A549 (cell line): ENCODE measurements at regions not wholly inside any gene's neighbourhood (a gene's known extent, or its start where the extent isn't known, plus 50 kb on each side); places are given as distances from the start of the nearest gene placed in this dataset.

Experiments
- ATAC-seq, 2 experiments: fragments of 200-7000 bp in 1 of 2; fragments of >200 bp in 1 of 2; cut with Nextera tagmentation in 1 of 2; cut with Tn5 transposase in 1 of 2; 3 replicates each; pipeline versions ENCODE4 v1.8.0 to v1.9.1; 2018 to 2020; ENCODE audit warnings: mild to moderate bottlenecking in 1 of 2, moderate library complexity in 1 of 2
- CTCF ChIA-PET: fragments of 300-600 bp; sonication (Branson Sonifier 250); formaldehyde crosslinking; extraction: SDS; loops from one replicate; lab custom pipeline; 2021; ENCODE audit warnings: antibody characterized with exemption, inconsistent platforms; lab: Yijun Ruan, JAX
- POLR2A ChIA-PET: fragments of 350-600 bp; formaldehyde crosslinking; extraction: SDS; loops from one replicate; lab custom pipeline; 2021; ENCODE audit warnings: antibody characterized with exemption, inconsistent platforms; lab: Yijun Ruan, JAX
- DNase-seq, 2 experiments: peaks; one replicate each; pipeline versions ENCODE4 v3.0.0 to v3.0.0-alpha.2; 2011 to 2016; ENCODE audit warnings: low read depth in 1 of 2, low spot score in 1 of 2
- FAIRE-seq: peaks from 2 replicates; lab custom pipeline; 2011; peaks lifted over from hg19 to GRCh38; lab: Jason Lieb, UNC
- H3K27ac ChIP-seq, 2 experiments: fragments of >200 bp; sonication (Bioruptor Twin); formaldehyde crosslinking; 3 replicates each; pipeline ENCODE4 v1.5.1; 2016 to 2017
- H3K4me1 ChIP-seq: fragments of >200 bp; sonication (Bioruptor Twin); formaldehyde crosslinking; 3 replicates; pipeline ENCODE4 v1.6.1; 2016
- H3K4me2 ChIP-seq: fragments of >200 bp; sonication (Bioruptor Twin); formaldehyde crosslinking; 3 replicates; pipeline ENCODE4 v1.6.1; 2016
- H3K4me3 ChIP-seq: fragments of >200 bp; sonication (Bioruptor Twin); formaldehyde crosslinking; 3 replicates; pipeline ENCODE4 v1.5.1; 2016
- H3K9me3 ChIP-seq: fragments of >200 bp; sonication (Bioruptor Twin); formaldehyde crosslinking; 3 replicates; pipeline ENCODE4 v1.6.1; 2016
- BHLHE40 ChIP-seq: IDR thresholded peaks from 2 replicates; pipeline ENCODE4 v1.6.1; 2012; ENCODE audit warnings: low read depth, low read length, inconsistent platforms
- CHD2 ChIP-seq: fragments of 150-350 bp; IDR thresholded peaks from 2 replicates; pipeline ENCODE4 v1.6.1; 2014; ENCODE audit warnings: low read length; ENCODE audit not compliant: partially characterized antibody
- EP300 ChIP-seq, 2 experiments: fragments of >200 bp; sonication (Bioruptor Twin); formaldehyde crosslinking; IDR thresholded peaks; 2 replicates in 1 of 2; 3 replicates in 1 of 2; pipeline ENCODE4 v1.6.1; 2016 to 2017
- ESRRA ChIP-seq: fragments of 150-350 bp; IDR thresholded peaks from 2 replicates; pipeline ENCODE4 v1.6.1; 2014; ENCODE audit warnings: mild to moderate bottlenecking, low read length, borderline replicate concordance
- GATA3 ChIP-seq: IDR thresholded peaks from 2 replicates; pipeline ENCODE4 v1.6.1; 2012; ENCODE audit warnings: borderline replicate concordance
- HDAC2 ChIP-seq: fragments of 200-600 bp; sonication (generic); IDR thresholded peaks from 2 replicates; pipeline ENCODE4 v1.6.1; 2016
- HOXA7 ChIP-seq: fragments of 250-450 bp; sonication (Bioruptor Pico); IDR thresholded peaks from 2 replicates; pipeline ENCODE4 v1.5.0; 2020; ENCODE audit warnings: mild to moderate bottlenecking, moderate library complexity
- JUN ChIP-seq, 2 experiments: fragments of >200 bp; sonication (Bioruptor Twin); formaldehyde crosslinking; IDR thresholded peaks; 2 replicates in 1 of 2; 3 replicates in 1 of 2; pipeline ENCODE4 v1.6.1; 2016 to 2017
- KDM5A ChIP-seq: fragments of 200-600 bp; sonication (generic); IDR thresholded peaks from 2 replicates; pipeline ENCODE4 v1.6.1; 2016; ENCODE audit warnings: antibody characterized with exemption, mild to moderate bottlenecking
- MAZ ChIP-seq: fragments of 150-350 bp; IDR thresholded peaks from 2 replicates; pipeline ENCODE4 v1.6.1; 2014; ENCODE audit warnings: antibody characterized with exemption, low read depth, low read length, borderline replicate concordance
- NPAS2 ChIP-seq: fragments of 250-450 bp; sonication (Bioruptor Pico); IDR thresholded peaks from 2 replicates; pipeline ENCODE4 v1.8.0; 2022; ENCODE audit warnings: mild to moderate bottlenecking, moderate library complexity, borderline replicate concordance
- POLR2AphosphoS2 ChIP-seq: conservative IDR thresholded peaks from 2 replicates; pipeline ENCODE4 v1.6.1; 2012; ENCODE audit warnings: low read length, improper control_type of control experiment, inconsistent platforms
- RNF2 ChIP-seq: fragments of 200-600 bp; sonication (generic); IDR thresholded peaks from 2 replicates; pipeline ENCODE4 v1.6.1; 2016; ENCODE audit warnings: low read depth, mild to moderate bottlenecking, antibody characterized with exemption, moderate library complexity, borderline replicate concordance
- SMC3 ChIP-seq: fragments of >200 bp; sonication (Bioruptor Twin); formaldehyde crosslinking; IDR thresholded peaks from 3 replicates; pipeline ENCODE4 v1.6.1; 2018; ENCODE audit warnings: inconsistent platforms
- TP53 ChIP-seq: fragments of 250-450 bp; sonication (Bioruptor Pico); IDR thresholded peaks from 2 replicates; pipeline ENCODE4 v1.5.0; 2021; ENCODE audit warnings: mild to moderate bottlenecking, moderate library complexity
- ZFP36 ChIP-seq: fragments of 450-650 bp; IDR thresholded peaks from 2 replicates; pipeline ENCODE4 v1.6.1; 2014; ENCODE audit warnings: borderline replicate concordance; ENCODE audit not compliant: partially characterized antibody
- ZSCAN20 ChIP-seq: fragments of 250-450 bp; sonication (Bioruptor Pico); IDR thresholded peaks from 2 replicates; pipeline ENCODE4 v1.8.0; 2022; ENCODE audit warnings: mild to moderate bottlenecking, moderate library complexity
- WGBS: methylation state at CpG from one replicate; pipeline ENCODE4 v1.1.6; 2017; ENCODE audit errors: missing lambda C conversion rate; 5-methylcytosine and 5-hydroxymethylcytosine counted together
- TF ChIP-seq, protein P1 (sequence below): fragments of >200 bp; sonication (Bioruptor Twin); formaldehyde crosslinking; IDR thresholded peaks from 3 replicates; pipeline ENCODE4 v1.6.1; 2016
- TF ChIP-seq, protein P2 (sequence below): fragments of 250-450 bp; sonication (Bioruptor Pico); IDR thresholded peaks from 2 replicates; pipeline ENCODE4 v1.5.0; 2021; ENCODE audit warnings: mild to moderate bottlenecking, moderate library complexity, borderline replicate concordance
- TF ChIP-seq, protein P3 (sequence below): fragments of 450-650 bp; IDR thresholded peaks from 2 replicates; pipeline ENCODE4 v1.6.1; 2014; ENCODE audit warnings: antibody characterized with exemption
- TF ChIP-seq, protein P4 (sequence below): fragments of >200 bp; sonication (Bioruptor Twin); formaldehyde crosslinking; IDR thresholded peaks from 2 replicates; pipeline ENCODE4 v1.6.1; 2016

DNA sequence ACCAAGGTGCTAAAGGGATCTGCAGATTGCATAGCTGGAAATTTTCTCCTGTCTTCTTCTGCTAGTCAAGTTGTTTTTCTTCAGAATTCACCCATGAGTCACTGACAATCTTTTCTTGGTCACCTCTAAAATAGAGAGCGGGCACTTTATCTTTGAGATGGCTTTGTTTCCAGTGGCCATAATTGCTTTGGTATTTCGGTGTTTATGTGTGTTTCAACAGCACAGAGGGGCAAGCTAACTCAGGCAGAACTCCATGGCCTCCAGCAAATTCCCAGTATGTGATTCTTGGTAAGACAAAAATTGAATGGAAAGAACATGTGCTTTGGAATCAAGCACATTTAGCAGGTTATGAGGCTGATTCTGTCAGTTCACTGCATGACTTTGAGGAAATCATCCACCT, 656.8 kb downstream of the VRK1 start:
- no peak for FAIRE-seq

DNA sequence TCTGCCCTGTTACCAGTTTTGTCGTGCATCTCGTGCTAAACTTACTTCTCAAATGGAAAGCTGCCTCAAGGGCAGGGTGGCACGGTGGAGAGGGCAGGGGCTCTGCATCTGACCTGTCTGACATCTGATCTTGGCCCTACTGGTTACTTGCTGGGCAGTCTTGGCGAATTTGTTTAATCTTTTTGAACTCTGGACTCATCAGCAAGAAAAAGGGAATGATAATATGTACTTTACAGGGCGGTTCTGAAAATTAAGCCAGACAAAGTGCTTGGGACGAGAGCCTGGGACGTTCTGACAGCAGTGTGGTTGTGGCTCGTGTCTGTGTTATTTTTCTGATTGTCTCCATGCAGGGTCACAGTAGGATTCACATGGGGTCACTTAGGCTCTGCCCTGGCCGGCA, 659.3 kb downstream of the VRK1 start:
- ChIA-PET CTCF (no interaction called here), POLR2A (no interaction called here)
- 8% methylated on average over 9 of the region's 9 CpGs for WGBS
- no peak for ATAC-seq
- no peak for FAIRE-seq
- Histone ChIP-seq H3K4me1 (no peaks in the 10 kb centered on the region), H3K4me2 (no peak overlapping the region), H3K27ac (no peak overlapping the region), H3K4me3 (no peak overlapping the region), H3K9me3 (no peaks in the 10 kb centered on the region; the same call in 2 of the 3 replicates)
- DNase-seq, result no peak
- no peak for TF ChIP-seq NPAS2
- TF ChIP-seq, protein P1, sequence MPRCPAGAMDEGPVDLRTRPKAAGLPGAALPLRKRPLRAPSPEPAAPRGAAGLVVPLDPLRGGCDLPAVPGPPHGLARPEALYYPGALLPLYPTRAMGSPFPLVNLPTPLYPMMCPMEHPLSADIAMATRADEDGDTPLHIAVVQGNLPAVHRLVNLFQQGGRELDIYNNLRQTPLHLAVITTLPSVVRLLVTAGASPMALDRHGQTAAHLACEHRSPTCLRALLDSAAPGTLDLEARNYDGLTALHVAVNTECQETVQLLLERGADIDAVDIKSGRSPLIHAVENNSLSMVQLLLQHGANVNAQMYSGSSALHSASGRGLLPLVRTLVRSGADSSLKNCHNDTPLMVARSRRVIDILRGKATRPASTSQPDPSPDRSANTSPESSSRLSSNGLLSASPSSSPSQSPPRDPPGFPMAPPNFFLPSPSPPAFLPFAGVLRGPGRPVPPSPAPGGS, result no peak
- no peak for TF ChIP-seq CHD2
- no peak for TF ChIP-seq RNF2
- TF ChIP-seq HOXA7 (CRISPR knock-in tag), result no peak

More for the DNA sequence above, 656.8 kb downstream of the VRK1 start:
- DNase-seq, result no peak
- H3K9me3 ChIP-seq, result no peaks in the 10 kb centered on the region; the same call in 2 of the 3 replicates
- no peak overlapping the region for H3K4me2 ChIP-seq
- no peak overlapping the region for H3K27ac ChIP-seq
- no peak for ATAC-seq
- no peak overlapping the region for H3K4me3 ChIP-seq
- WGBS, result 27% methylated on average over 2 of the region's 2 CpGs
- ChIA-PET POLR2A (no interaction called here), CTCF (no interaction called here)
- no peaks in the 10 kb centered on the region for H3K4me1 ChIP-seq
- no peak for TF ChIP-seq GATA3
- no peak for TF ChIP-seq EP300 (IDR thresholded peaks at IDR 0.05)
- TF ChIP-seq MAZ, result no peak
- TF ChIP-seq SMC3, result no peak
- no peak for TF ChIP-seq TP53 (CRISPR knock-in tag)

DNA sequence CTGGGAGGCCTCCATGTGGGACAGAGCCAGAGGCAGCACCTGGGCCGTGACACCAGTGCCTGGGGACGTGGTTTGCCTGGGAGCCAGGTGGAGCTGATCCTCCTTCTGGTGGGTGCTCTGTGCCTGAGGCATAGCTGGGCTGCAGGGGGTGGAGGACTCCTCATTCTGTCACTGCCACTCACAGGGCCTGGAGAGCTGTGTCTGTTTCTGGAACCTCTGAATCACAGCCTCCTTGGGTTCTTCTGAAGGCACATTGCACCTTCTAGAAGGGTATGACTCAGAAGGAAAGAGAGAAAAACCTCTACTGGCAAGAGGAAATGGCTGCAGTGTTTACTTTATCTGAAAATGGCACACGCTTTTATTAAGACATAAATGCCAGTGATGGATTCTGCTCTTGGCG, 659.8 kb downstream of the VRK1 start:
- 0% methylated on average over 2 of the region's 4 CpGs for WGBS
- Histone ChIP-seq H3K4me1 (no peaks in the 10 kb centered on the region), H3K4me3 (no peak overlapping the region), H3K4me2 (no peak overlapping the region), H3K27ac (no peak overlapping the region), H3K9me3 (no peaks in the 10 kb centered on the region; the same call in 2 of the 3 replicates)
- ChIA-PET POLR2A (no interaction called here), CTCF (no interaction called here)
- FAIRE-seq (no peak), DNase-seq (no peak), ATAC-seq (no peak)
- TF ChIP-seq, protein P2, sequence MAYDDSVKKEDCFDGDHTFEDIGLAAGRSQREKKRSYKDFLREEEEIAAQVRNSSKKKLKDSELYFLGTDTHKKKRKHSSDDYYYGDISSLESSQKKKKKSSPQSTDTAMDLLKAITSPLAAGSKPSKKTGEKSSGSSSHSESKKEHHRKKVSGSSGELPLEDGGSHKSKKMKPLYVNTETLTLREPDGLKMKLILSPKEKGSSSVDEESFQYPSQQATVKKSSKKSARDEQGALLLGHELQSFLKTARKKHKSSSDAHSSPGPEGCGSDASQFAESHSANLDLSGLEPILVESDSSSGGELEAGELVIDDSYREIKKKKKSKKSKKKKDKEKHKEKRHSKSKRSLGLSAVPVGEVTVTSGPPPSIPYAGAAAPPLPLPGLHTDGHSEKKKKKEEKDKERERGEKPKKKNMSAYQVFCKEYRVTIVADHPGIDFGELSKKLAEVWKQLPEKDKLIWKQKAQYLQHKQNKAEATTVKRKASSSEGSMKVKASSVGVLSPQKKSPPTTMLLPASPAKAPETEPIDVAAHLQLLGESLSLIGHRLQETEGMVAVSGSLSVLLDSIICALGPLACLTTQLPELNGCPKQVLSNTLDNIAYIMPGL (CRISPR knock-in tag), result no peak
- TF ChIP-seq ESRRA, result no peak
- no peak for TF ChIP-seq EP300 (IDR thresholded peaks at IDR 0.05)
- TF ChIP-seq, protein P3, sequence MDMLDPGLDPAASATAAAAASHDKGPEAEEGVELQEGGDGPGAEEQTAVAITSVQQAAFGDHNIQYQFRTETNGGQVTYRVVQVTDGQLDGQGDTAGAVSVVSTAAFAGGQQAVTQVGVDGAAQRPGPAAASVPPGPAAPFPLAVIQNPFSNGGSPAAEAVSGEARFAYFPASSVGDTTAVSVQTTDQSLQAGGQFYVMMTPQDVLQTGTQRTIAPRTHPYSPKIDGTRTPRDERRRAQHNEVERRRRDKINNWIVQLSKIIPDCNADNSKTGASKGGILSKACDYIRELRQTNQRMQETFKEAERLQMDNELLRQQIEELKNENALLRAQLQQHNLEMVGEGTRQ, result no peak

DNA sequence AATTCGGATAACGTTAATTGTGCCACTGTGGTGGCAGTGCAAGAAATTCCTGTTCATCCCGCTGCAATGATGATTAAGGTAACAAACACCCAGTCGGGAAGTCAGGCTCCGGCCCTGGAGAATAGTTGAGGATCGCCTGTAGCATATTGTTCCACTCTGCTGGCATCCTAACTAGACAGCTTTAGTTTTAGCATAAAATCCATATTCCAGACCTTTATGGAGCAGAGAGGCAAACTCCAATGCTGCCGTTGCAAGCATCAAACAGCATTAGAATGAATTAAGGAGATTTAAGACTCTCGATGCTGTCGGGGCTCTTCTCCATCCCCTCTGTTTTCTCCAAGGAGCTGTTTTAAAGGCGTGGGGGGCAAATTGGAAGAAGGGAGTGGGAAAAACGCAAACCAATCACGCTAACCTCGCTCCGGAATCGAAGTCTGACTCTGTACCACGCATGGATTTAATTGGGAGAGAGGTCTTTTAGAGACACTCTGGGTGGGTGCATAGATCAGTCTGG, 660.4 kb downstream of the VRK1 start:
- no peak for TF ChIP-seq BHLHE40
- no peak for TF ChIP-seq ZFP36
- no peak for TF ChIP-seq KDM5A
- TF ChIP-seq ZSCAN20, result no peak
- no peak for TF ChIP-seq JUN (IDR thresholded peaks at IDR 0.05)
- TF ChIP-seq NPAS2, result no peak
- no peak for TF ChIP-seq HDAC2
- TF ChIP-seq, protein P4, sequence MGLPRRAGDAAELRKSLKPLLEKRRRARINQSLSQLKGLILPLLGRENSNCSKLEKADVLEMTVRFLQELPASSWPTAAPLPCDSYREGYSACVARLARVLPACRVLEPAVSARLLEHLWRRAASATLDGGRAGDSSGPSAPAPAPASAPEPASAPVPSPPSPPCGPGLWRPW, result no peak
- TF ChIP-seq POLR2AphosphoS2, result no peak
- no peak for TF ChIP-seq CHD2
- H3K4me1 ChIP-seq, result no peaks in the 10 kb centered on the region
- POLR2A ChIA-PET, result interaction anchor here (0.6 kb wide), 1 partner anchor 1006 kb away, joined by 3 read pairs; no protein-coding TSS in a partner anchor
- DNase-seq, result no peak
- H3K27ac ChIP-seq, result no peak overlapping the region
- CTCF ChIA-PET, result no interaction called here
- H3K4me2 ChIP-seq, result no peak overlapping the region
- WGBS, result 28% methylated on average over 16 of the region's 16 CpGs
- H3K9me3 ChIP-seq, result no peaks in the 10 kb centered on the region; the same call in 2 of the 3 replicates
- H3K4me3 ChIP-seq, result no peak overlapping the region
- no peak for ATAC-seq
- no peak for FAIRE-seq
